ENCODE measurements at regions not wholly inside any gene's neighbourhood (a gene's known extent, or its start where the extent isn't known, plus 50 kb on each side); places are given as distances from the start of the nearest gene placed in this dataset.

DNA sequence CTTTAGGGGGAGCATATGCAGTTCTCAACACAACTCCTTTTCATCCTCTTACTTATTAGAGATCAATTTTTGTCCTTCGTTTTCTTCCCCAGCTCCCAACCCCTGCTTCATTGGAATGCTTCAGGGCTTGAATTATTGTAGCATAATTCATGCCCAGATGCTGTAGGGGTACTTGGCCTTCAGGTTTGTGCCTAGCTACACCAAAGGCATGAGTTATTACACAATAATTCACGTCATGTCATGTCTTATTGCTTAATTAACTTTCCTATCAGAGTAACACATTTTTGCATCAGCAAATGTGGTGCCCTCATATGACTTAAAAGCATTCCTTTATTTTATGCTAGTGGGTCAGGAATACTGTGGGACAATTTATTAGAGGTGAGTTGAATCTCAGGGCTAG, 507.2 kb downstream of the NFIB start:
- TF ChIP-seq STAG1 (CRISPR knock-in tag; IDR thresholded peaks at IDR 0.05) (no peak), SMC3 (IDR thresholded peaks at IDR 0.05; ENCODE audit: low read length) (no peak), TBL1XR1 (IDR thresholded peaks at IDR 0.05; ENCODE audit: borderline replicate concordance, low read length, partially characterized antibody) (no peak), POLR2AphosphoS5 (IDR thresholded peaks at IDR 0.05; ENCODE audit: low read depth, low read length) (no peak), CTCF (CRISPR knock-in tag; IDR thresholded peaks at IDR 0.05) (no peak), TCF7 (IDR thresholded peaks at IDR 0.05; ENCODE audit: low read depth) (no peak), MXI1 (IDR thresholded peaks at IDR 0.05; ENCODE audit: borderline replicate concordance, low read depth, low read length) (no peak), NFIC (IDR thresholded peaks at IDR 0.05; ENCODE audit: low read length) (no peak)
